Heart right ventricle (tissue), 16 donors: ENCODE measurements at regions not wholly inside any gene's neighbourhood (a gene's known extent, or its start where the extent isn't known, plus 50 kb on each side); places are given as distances from the start of the nearest gene placed in this dataset.

ENCODE experiments used
- ATAC-seq, 8 donors: fragments of 200-7000 bp; cut with Tn5 transposase; one replicate each; pipeline ENCODE4 v1.9.1; 2020; ENCODE audit warnings: mild to moderate bottlenecking in 8 of 8, moderate library complexity in 8 of 8, moderate number of reproducible peaks in 1 of 8
- DNase-seq, 2 donors: peaks; one replicate each; pipeline ENCODE4 v3.0.0-alpha.2; 2020
- H3K27ac ChIP-seq, 10 donors: fragments of 200-600 bp; sonication (generic) in 2 of 10; one replicate each; pipeline versions ENCODE4 v1.5.0 to v1.8.0; 2020 to 2022; ENCODE audit warnings: mild to moderate bottlenecking in 3 of 10
- H3K27me3 ChIP-seq, 7 donors: fragments of 200-600 bp; one replicate each; pipeline ENCODE4 v1.8.0; 2021 to 2022; ENCODE audit warnings: mild to moderate bottlenecking in 2 of 7
- H3K36me3 ChIP-seq, 9 donors: fragments of 200-600 bp; sonication (generic) in 1 of 9; one replicate each; pipeline versions ENCODE4 v1.5.0 to v1.8.0; 2020 to 2022; ENCODE audit warnings: mild to moderate bottlenecking in 2 of 9
- H3K4me1 ChIP-seq, 9 donors: fragments of 200-600 bp; sonication (generic) in 1 of 9; one replicate each; pipeline versions ENCODE4 v1.5.0 to v1.8.0; 2020 to 2022; ENCODE audit warnings: mild to moderate bottlenecking in 4 of 9
- H3K4me3 ChIP-seq, 10 donors: fragments of 200-600 bp; sonication (generic) in 2 of 10; one replicate each; pipeline versions ENCODE4 v1.5.0 to v1.8.0; 2020 to 2022; ENCODE audit warnings: mild to moderate bottlenecking in 7 of 10, moderate library complexity in 2 of 10
- H3K9me3 ChIP-seq, 11 donors: fragments of 200-600 bp in 10 of 11; sonication (generic) in 2 of 11; one replicate each; pipeline versions ENCODE4 v1.5.0 to v1.8.0; 2013 to 2022; ENCODE audit warnings: mild to moderate bottlenecking in 2 of 11, control low read depth in 1 of 11, moderate library complexity in 1 of 11
- WGBS, 2 donors: extraction: QIAGEN DNeasy Blood & Tissue Kit; methylation state at CpG; one replicate each; pipeline ENCODE4 v1.1.7; 2013; ENCODE audit warnings: inconsistent platforms in 1 of 2; 5-methylcytosine and 5-hydroxymethylcytosine counted together
- intact Hi-C, 10 donors: fragments of 100-400 bp; cut with DNase I; formaldehyde crosslinking; loops; one replicate each; pipeline versions ENCODE4 v1.11.1 to v1.14.2; 2022
- TF ChIP-seq, protein P1 (sequence below), 9 donors: fragments of 200-600 bp; sonication (generic) in 2 of 9; IDR thresholded peaks; one replicate each; pipeline versions ENCODE4 v1.5.0 to v1.8.0; 2021 to 2022; ENCODE audit warnings: antibody characterized with exemption in 9 of 9, mild to moderate bottlenecking in 5 of 9, moderate library complexity in 1 of 9
- donor health status: Arrhythmogenic right ventricular cardiomyopathy.
- donor health status: ischemic (EF 13 %, LVEDD 7.1; RV severe dilation, severe dysfunction).
- donor health status: healthy with polysubstance abuse.
- donor health status: DM: no; HTN: yes; CAD: no.
- donor health status: DM: no; HTN: no; CAD: no.
- donor health status: ischemic (EF 25% LVEDD 6.9; RV normal size, moderate dysfunction).
- donor health status: ischemic (EF 25% LVEDD 5.7; RV mildly dilated, moderate dysfunction).
- donor health status: healthy.
- donor health status: DM: yes; HTN: yes; CAD: no.
- donor health status: Ischemic cardiomyopathy.
- donor health status: ischemic (EF 35%, LVEDD 5.7; RV mildly dilated, moderate dysfunction).
- donor health status: nonischemic (EF 11% LVEDD 7.7; RV severe dilation, severe dysfunction).
- donor health status: DM: yes; HTN: yes; CAD: no.
- donor health status: PGD.
- donor health status: ischemic (EF 29% LVEDD 5.4; RV normal size, mild dysfunction).
- donor health status: nonischemic (EF 23%, LVEDD 6.1; RV moderate dilation, normal function).

DNA sequence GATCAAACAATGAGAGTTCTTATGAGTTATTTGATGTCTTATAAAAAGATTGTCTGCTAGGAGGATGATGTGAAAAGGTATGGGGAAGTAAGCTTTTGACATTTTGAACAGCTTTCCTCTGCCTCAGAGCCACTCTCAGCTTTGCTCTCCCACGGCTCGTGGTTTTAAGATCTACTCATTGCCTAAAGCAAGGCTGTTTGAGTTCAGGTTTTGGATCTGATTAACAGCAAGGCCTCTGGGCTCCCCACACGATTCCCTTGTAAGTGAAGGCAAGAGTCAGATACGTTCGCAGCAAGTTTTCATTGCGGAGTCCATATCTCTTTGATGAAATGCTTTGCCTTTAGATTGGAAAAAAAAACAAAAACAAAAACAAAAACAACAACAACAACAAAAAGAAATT lies 515.0 kb upstream of the SALL1 start:
- H3K36me3 ChIP-seq: no peaks in the 10 kb centered on the region
- H3K4me3 ChIP-seq: no peak overlapping the region
- TF ChIP-seq, protein P1, sequence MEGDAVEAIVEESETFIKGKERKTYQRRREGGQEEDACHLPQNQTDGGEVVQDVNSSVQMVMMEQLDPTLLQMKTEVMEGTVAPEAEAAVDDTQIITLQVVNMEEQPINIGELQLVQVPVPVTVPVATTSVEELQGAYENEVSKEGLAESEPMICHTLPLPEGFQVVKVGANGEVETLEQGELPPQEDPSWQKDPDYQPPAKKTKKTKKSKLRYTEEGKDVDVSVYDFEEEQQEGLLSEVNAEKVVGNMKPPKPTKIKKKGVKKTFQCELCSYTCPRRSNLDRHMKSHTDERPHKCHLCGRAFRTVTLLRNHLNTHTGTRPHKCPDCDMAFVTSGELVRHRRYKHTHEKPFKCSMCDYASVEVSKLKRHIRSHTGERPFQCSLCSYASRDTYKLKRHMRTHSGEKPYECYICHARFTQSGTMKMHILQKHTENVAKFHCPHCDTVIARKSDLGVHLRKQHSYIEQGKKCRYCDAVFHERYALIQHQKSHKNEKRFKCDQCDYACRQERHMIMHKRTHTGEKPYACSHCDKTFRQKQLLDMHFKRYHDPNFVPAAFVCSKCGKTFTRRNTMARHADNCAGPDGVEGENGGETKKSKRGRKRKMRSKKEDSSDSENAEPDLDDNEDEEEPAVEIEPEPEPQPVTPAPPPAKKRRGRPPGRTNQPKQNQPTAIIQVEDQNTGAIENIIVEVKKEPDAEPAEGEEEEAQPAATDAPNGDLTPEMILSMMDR (IDR thresholded peaks at IDR 0.05): no peak
- H3K27ac ChIP-seq: no peak overlapping the region
- H3K4me1 ChIP-seq: no peaks in the 10 kb centered on the region
- peaks cover 0 to 5% (median 0%) of the 10 kb centered on the region in 7 donors for H3K27me3 ChIP-seq
- H3K9me3 ChIP-seq: no peaks in the 10 kb centered on the region
- DNase-seq (no peak), ATAC-seq (no peak)
- intact Hi-C loops: loop anchor here in 1 of 10 donors (10.0 kb wide), 1 partner anchor 61 kb away; no protein-coding TSS in a partner anchor
- 56 to 57% methylated on average over 6 of the region's 6 CpGs for WGBS, 2 donors

DNA sequence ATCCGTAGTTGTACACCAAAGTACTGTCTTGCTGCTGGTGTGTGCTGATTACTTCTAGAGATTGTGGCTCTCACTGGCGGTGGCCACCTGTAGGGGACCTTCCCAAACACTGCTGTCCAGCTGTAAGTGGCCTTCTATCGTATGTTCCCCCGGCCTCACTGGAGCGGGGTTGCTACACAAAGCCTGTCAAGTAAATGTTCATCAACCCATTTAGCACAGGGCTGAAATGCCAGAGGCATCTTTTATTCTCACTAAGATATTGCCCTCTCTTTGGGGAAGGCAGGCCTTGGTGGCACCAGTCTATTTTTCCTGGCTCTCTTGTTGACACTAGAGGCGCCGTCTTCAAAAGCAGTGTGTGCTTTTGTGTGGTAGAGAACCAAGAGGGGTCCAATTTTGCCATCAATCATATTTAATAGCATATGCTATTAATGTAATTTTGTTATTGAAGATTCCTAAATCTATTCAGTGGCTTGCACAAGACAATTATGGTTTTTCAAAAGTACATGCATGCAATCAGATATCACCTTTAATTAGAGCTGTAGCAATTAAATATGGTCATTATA lies 514.4 kb upstream of the SALL1 start:
- ATAC-seq: no peak
- DNase-seq: no peak

DNA sequence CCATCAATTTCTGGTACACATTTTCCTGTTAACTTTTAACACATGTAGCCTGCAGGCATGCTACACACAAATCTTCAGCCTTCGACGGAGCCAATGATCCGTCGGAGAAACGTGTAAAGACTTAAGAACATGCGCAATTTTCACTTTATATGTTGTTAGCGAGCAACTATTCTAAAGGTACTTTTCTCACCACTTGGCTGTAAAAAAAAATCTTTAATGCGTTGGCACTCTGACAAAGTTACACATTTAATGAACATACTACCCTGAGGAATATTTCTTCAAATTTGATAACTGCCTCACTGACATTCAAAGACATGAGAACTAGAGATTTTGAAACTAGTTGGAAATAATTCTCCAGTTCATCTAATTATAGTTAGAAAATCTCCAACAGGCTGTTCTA lies 507.5 kb upstream of the SALL1 start:
- Histone ChIP-seq H3K27ac (no peak overlapping the region), H3K27me3 (peaks cover 0 to 7% (median 0%) of the 10 kb centered on the region in 7 donors), H3K4me3 (no peak overlapping the region), H3K4me1 (no peaks in the 10 kb centered on the region), H3K36me3 (no peaks in the 10 kb centered on the region), H3K9me3 (peaks cover 0 to 13% (median 0%) of the 10 kb centered on the region in 11 donors)
- ATAC-seq: no peak
- TF ChIP-seq, protein P1 (IDR thresholded peaks at IDR 0.05): no peak
- no peak for DNase-seq
- 90 to 91% methylated on average over 8 of the region's 8 CpGs for WGBS, 2 donors
- intact Hi-C loops: no loop called here

More for the DNA sequence above, 514.4 kb upstream of the SALL1 start:
- H3K4me1 ChIP-seq: no peaks in the 10 kb centered on the region
- TF ChIP-seq, protein P1 (IDR thresholded peaks at IDR 0.05): no peak
- H3K27me3 ChIP-seq: peaks cover 0 to 5% (median 0%) of the 10 kb centered on the region in 7 donors
- no peak overlapping the region for H3K4me3 ChIP-seq
- H3K27ac ChIP-seq: no peak overlapping the region
- H3K36me3 ChIP-seq: no peaks in the 10 kb centered on the region
- 68 to 79% methylated on average over 7 of the region's 7 CpGs for WGBS, 2 donors
- intact Hi-C loops: loop anchor here in 1 of 10 donors (10.0 kb wide), 1 partner anchor 61 kb away; no protein-coding TSS in a partner anchor
- H3K9me3 ChIP-seq: no peaks in the 10 kb centered on the region

- H3K27me3 ChIP-seq: peaks cover 0 to 7% (median 0%) of the 10 kb centered on the region in 7 donors
- DNase-seq (no peak), ATAC-seq (no peak)
- WGBS, 2 donors: 41 to 45% methylated on average over 4 of the region's 4 CpGs
- TF ChIP-seq, protein P1 (IDR thresholded peaks at IDR 0.05): no peak
- intact Hi-C loops: no loop called here
- H3K4me3 ChIP-seq: no peak overlapping the region
- no peaks in the 10 kb centered on the region for H3K4me1 ChIP-seq
- H3K36me3 ChIP-seq: no peaks in the 10 kb centered on the region
- H3K9me3 ChIP-seq: peaks cover 0 to 13% (median 0%) of the 10 kb centered on the region in 11 donors
- no peak overlapping the region for H3K27ac ChIP-seq
These were observed 506.8 kb upstream of the SALL1 start for GRCh38 chr16:51657848-51658247.
